ENCODE measurements at regions not wholly inside any gene's neighbourhood (a gene's known extent, or its start where the extent isn't known, plus 50 kb on each side); places are given as distances from the start of the nearest gene placed in this dataset.

DNA sequence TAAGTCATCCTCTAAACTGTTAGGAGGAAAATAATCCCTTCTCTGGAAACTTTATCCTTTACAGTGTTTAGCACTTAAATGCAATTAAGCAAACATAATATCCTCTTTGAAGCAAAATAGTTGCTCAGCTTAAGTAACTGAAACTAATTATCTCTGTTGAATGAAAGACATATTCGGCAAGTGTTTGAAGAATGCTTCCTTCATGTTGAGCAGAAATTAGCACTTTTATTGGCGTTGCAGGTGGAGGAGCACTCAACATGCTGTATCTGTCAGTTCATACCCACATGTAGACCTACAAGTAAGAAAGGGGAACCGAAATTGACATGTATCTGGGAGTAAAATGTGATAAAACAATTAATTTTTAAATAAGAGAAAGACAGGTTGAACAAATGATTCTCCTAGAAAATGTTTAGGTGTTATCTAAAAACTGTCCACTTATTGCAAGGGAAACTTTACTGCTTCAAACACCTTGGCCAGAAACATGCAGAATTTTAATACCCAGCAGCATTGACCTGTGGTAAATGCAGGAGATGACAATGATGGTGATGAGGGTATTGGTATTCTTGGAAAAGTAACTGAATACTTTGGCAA, 987.0 kb upstream of the MAP3K7 start (continued):
- TF ChIP-seq NFXL1 (IDR thresholded peaks at IDR 0.05; ENCODE audit: borderline replicate concordance) (0 out of 2 replicates have a peak, but pooled peaks have one; percentile 19), BMI1 (IDR thresholded peaks at IDR 0.05; ENCODE audit: borderline replicate concordance) (peak; percentile 58; the same call in 1 of the 2 replicates), GATAD2B (conservative IDR thresholded peaks at IDR 0.05; ENCODE audit: low read depth) (no peak), EZH2 (IDR thresholded peaks at IDR 0.05; ENCODE audit: borderline replicate concordance, control insufficient read depth, low read depth, low read length) (no peak), SREBF2 (IDR thresholded peaks at IDR 0.05; ENCODE audit: low read length) (no peak), GABPA (IDR thresholded peaks at IDR 0.05; ENCODE audit: low read depth) (no peak), POLR2AphosphoS5 (IDR thresholded peaks at IDR 0.05; ENCODE audit: low read length) (no peak), CREB1 (IDR thresholded peaks at IDR 0.05; ENCODE audit: low read depth) (no peak), ZBED1 (IDR thresholded peaks at IDR 0.05; ENCODE audit: borderline replicate concordance) (no peak), DPF2 (IDR thresholded peaks at IDR 0.05) (peak; percentile 70; the same call in 1 of the 2 replicates), YBX1 (IDR thresholded peaks at IDR 0.05) (no peak), RELA (IDR thresholded peaks at IDR 0.05; ENCODE audit: borderline replicate concordance, partially characterized antibody) (no peak), SPI1 (IDR thresholded peaks at IDR 0.05; ENCODE audit: borderline replicate concordance, insufficient read depth, low read depth, low read length) (peak; percentile 75), IRF3 (IDR thresholded peaks at IDR 0.05) (no peak), RELB (IDR thresholded peaks at IDR 0.05; ENCODE audit: low read depth) (peak; percentile 49; the same call in 1 of the 2 replicates)
- TF ChIP-seq, protein P1, sequence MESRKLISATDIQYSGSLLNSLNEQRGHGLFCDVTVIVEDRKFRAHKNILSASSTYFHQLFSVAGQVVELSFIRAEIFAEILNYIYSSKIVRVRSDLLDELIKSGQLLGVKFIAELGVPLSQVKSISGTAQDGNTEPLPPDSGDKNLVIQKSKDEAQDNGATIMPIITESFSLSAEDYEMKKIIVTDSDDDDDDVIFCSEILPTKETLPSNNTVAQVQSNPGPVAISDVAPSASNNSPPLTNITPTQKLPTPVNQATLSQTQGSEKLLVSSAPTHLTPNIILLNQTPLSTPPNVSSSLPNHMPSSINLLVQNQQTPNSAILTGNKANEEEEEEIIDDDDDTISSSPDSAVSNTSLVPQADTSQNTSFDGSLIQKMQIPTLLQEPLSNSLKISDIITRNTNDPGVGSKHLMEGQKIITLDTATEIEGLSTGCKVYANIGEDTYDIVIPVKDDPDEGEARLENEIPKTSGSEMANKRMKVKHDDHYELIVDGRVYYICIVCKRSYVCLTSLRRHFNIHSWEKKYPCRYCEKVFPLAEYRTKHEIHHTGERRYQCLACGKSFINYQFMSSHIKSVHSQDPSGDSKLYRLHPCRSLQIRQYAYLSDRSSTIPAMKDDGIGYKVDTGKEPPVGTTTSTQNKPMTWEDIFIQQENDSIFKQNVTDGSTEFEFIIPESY (IDR thresholded peaks at IDR 0.05), result no peak
- TF ChIP-seq, protein P2, sequence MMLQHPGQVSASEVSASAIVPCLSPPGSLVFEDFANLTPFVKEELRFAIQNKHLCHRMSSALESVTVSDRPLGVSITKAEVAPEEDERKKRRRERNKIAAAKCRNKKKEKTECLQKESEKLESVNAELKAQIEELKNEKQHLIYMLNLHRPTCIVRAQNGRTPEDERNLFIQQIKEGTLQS (IDR thresholded peaks at IDR 0.05; ENCODE audit: borderline replicate concordance, extremely low read depth, low read depth, low read length), result no peak
- TF ChIP-seq, protein P3, sequence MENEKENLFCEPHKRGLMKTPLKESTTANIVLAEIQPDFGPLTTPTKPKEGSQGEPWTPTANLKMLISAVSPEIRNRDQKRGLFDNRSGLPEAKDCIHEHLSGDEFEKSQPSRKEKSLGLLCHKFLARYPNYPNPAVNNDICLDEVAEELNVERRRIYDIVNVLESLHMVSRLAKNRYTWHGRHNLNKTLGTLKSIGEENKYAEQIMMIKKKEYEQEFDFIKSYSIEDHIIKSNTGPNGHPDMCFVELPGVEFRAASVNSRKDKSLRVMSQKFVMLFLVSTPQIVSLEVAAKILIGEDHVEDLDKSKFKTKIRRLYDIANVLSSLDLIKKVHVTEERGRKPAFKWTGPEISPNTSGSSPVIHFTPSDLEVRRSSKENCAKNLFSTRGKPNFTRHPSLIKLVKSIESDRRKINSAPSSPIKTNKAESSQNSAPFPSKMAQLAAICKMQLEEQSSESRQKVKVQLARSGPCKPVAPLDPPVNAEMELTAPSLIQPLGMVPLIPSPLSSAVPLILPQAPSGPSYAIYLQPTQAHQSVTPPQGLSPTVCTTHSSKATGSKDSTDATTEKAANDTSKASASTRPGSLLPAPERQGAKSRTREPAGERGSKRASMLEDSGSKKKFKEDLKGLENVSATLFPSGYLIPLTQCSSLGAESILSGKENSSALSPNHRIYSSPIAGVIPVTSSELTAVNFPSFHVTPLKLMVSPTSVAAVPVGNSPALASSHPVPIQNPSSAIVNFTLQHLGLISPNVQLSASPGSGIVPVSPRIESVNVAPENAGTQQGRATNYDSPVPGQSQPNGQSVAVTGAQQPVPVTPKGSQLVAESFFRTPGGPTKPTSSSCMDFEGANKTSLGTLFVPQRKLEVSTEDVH (IDR thresholded peaks at IDR 0.05; ENCODE audit: low read depth, partially characterized antibody), result no peak
- TF ChIP-seq, protein P4, sequence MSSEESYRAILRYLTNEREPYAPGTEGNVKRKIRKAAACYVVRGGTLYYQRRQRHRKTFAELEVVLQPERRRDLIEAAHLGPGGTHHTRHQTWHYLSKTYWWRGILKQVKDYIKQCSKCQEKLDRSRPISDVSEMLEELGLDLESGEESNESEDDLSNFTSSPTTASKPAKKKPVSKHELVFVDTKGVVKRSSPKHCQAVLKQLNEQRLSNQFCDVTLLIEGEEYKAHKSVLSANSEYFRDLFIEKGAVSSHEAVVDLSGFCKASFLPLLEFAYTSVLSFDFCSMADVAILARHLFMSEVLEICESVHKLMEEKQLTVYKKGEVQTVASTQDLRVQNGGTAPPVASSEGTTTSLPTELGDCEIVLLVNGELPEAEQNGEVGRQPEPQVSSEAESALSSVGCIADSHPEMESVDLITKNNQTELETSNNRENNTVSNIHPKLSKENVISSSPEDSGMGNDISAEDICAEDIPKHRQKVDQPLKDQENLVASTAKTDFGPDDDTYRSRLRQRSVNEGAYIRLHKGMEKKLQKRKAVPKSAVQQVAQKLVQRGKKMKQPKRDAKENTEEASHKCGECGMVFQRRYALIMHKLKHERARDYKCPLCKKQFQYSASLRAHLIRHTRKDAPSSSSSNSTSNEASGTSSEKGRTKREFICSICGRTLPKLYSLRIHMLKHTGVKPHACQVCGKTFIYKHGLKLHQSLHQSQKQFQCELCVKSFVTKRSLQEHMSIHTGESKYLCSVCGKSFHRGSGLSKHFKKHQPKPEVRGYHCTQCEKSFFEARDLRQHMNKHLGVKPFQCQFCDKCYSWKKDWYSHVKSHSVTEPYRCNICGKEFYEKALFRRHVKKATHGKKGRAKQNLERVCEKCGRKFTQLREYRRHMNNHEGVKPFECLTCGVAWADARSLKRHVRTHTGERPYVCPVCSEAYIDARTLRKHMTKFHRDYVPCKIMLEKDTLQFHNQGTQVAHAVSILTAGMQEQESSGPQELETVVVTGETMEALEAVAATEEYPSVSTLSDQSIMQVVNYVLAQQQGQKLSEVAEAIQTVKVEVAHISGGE (CRISPR knock-in tag; IDR thresholded peaks at IDR 0.05), result no peak

Data from GM12878 (cell line).